HG03025 (cell line): ENCODE measurements at regions not wholly inside any gene's neighbourhood (a gene's known extent, or its start where the extent isn't known, plus 50 kb on each side); places are given as distances from the start of the nearest gene placed in this dataset.

Source experiments
- ATAC-seq: cut with Tn5 transposase; IDR thresholded peaks from one replicate; pipeline ENCODE4 v1.9.1; 2021; ENCODE audit warnings: mild to moderate bottlenecking, moderate library complexity; ENCODE audit not compliant: unreplicated experiment, low FRiP score

DNA sequence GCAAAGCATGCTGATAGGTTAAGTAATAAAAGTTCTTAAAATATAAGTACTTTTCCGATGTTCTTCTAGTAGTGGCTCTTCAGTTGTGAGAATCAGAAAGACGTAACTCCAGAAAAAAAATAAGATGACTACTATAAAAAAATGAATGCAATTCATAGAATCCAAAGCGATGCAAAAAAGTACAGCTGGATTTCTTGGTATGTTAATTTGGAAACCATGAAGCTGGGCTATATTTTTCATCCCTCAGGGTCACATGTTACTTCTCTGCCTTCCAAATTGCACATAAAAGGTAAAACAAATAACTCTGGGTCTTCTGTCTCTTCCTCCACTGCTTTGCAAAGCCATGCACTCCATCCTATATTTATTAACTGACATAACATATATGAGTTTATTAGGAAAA lies 843.9 kb upstream of the DPPA4 start:
- no peak for ATAC-seq

DNA sequence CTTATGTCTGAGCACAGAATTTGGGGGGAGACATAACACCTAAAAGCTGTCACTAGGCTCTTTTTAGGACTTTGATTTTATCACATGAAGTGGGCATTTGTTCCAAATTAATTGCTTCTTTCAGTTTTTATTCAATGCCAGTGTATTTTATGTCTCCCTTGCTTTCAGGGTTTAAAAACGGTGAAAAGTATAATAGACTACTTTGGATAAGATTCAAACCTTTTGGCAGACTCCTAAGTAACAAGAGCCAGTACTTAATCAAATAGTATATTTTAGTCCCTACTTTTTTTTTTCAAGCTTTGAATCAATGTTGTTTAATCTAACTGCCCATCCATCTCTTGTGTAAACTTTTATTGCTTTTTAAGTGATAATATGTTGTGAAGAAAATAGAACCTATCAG lies 847.2 kb upstream of the DPPA4 start:
- ATAC-seq: no peak

DNA sequence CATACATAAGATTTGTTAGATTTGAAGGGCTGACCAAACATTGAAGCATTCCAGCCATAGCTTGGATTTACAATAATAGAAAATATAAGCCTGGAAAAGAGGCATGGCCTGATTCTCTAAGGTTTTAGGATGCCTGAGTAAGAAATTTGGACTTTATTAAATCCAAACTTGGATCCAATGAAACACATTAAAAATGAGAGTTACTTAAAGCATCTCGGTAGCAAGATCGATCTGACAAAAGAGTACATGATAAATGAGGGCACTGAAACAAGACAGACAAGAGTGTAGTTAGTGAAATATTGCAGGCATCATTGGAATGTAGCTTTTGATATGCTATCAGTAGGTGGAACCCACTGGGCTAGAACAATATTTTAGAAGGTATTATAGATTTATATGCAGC lies 855.7 kb upstream of the DPPA4 start:
- ATAC-seq: no peak

DNA sequence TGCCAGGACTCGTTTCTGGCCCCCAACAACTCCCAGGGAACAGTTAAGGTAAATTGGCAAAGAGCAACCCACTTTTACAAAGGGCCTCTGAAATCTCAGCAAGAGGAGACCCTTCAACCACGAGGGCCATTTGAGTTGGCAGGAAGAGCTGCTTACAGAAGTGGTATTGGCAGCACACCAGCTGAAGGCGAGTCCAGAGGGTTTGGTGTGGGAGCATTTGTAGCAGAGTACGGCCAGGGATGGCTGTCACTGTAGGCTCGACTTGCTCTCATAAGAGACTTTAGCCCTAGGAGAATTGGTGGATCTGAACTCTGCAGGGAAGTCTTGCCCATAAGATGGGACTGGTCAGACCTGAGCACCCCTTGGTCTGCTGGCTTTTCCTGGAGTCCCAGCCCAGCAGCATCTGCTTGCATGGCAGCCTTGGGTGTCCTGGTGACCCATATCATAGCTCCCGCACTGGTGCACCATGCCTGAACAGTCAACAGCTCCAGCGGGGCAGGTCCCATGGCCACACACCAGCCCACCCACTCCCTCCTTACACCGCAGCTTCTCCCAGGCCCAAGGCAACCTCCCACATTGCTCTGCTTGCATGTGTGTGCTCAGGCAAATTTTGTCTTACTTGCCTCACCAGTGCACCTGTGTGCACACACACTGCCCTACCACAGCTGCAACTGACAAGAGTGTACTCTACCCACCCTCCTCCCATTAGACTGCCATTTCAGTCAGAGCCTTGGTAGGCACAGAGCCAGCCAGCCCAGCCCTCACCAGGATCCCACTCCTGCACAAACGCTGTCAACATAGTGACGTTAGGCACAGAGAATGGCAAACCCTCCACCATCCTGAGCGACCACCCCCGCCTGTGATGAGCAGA lies 861.6 kb upstream of the DPPA4 start:
- no peak for ATAC-seq

DNA sequence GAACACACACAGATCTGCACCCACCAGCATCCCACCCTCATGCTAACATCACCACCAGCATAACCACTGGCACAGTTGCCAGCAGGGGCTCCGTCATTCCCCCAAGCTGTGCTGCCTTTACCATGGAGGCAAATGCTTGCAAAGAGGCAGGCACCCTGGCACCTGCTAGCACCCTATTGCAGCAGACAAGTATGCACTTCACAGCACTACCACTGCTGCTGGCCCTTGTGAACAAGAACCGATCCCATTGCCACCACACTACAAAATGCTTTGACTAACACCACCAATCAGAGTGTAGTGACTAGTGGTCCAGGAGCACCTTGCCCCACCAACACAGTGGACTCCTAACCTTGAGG lies 862.2 kb upstream of the DPPA4 start:
- ATAC-seq: no peak

DNA sequence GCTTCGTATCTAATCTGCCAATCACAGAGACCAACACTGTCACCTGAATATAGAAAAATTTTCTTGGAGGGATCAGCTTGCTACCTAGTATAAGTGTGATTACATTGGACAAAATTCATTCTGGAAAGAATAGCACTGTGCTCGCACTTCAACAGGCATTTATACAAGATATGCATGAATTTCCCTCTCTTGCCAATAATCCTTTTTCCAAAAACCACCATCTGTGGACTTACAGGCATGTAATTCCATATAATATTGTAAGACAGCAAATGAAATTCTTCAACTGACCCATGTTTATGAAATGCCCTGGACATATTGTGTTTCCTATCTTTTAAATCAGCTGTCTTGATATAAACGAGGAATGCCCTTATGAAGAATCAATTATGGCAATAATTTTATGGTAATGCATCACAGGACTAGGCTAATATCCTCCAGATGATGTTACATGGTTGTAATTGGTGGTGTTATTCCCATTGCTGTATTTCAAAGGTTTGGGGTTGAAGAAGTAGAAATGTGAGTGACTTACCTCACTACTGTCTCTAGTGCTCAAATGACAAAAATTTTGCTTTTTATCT lies 861.4 kb upstream of the NECTIN3 start:
- no peak for ATAC-seq

DNA sequence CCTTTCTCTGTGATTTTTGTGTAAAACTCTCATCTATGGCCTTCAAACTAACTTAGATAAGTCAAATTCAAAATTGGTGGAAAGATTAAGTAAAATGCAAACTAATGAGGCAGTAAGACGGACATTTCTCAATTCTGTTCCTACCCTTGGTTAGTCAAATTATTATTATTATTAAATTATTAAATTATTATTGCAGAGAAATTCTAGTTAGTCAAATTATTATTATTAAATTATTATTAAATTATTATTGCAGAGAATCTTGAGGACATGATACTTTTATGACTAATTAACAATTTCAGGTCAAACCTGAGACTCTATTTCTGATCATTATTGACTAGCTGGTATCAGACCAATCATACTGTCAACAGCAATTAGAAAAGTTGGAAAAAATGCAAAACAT lies 845.0 kb upstream of the NECTIN3 start:
- no peak for ATAC-seq

DNA sequence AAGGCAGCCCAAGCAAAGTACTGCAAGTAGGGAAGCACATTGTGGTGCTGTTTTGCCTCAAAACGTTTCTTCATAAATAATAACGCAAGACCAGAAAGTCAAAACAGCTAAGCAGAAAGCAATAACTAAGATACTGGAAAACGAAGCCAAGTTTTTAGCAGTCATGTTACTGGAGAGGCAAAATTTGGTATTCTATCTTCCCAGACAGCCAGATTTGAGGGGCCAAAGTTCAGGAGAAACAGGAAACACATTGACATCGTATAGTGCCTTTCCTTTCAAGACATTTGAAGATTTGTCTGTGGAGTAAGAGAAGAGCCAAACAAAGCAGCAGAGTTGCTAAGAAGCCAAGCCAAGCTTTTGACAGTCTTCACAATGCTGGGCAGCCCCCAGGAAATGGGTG lies 843.6 kb upstream of the NECTIN3 start:
- no peak for ATAC-seq

DNA sequence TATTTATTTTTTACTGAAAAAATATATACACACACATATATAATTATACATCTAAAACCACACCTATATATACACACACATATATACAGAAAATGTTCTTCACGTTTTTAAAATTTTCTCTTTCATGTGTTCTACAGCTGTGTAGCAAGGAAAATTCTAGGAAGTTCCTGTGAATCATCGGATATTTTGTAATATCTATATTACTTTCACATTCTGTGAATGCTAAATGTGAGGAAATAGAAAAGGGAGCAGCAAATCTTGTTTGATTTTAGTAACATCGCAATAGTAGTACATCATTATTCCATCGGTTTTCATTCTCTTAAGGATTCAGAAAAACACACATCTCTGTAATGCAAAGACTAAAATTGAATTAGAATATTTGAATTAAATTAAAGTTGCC lies 836.8 kb upstream of the NECTIN3 start:
- no peak for ATAC-seq

DNA sequence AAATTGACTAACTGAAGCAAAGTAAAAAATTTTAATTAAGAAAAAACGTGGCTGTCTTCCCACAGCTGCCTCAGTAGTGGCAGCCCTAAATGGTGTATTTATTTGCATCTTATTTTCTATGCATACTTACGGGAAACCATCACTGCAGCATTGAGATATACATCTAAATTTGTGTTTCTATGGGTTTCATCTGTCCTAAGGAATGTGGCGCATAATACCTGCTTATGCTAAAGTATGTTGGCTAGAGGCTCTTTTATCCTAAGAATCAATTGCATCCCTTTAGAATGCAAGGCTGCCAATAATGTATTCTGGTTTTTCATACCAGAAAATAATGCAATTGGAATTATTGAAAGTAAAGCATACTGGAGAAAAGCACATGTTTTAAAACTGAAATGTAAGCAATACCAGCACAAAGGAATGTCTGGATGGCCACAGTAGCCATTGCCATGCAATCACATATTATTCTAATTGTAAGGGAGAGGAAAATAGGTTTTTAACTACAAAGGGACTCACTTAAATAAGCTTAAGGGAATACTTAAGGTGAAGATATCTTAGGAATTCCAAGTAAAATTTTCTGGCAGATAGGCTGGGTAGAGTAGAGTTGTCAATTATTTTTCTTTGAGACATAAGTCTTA lies 834.5 kb upstream of the NECTIN3 start:
- no peak for ATAC-seq

DNA sequence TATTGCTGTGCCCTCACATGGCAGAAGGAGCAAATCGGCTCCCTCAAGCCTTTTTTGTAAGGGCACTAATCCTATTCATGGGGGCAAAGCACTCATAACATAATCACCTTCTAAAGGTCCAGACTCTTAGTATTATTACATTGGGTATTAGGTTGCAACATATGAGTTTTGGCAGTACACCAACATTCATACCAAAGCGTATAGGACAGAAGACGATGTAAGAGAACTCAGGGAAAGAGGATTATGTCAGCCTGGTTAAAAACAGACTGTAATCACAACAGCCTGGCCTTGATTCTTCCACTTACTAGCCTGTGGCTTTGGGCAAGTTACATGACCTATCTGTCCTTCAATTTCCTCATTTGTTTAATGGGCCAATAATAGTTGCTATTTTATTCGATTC lies 828.5 kb upstream of the NECTIN3 start:
- ATAC-seq: no peak

DNA sequence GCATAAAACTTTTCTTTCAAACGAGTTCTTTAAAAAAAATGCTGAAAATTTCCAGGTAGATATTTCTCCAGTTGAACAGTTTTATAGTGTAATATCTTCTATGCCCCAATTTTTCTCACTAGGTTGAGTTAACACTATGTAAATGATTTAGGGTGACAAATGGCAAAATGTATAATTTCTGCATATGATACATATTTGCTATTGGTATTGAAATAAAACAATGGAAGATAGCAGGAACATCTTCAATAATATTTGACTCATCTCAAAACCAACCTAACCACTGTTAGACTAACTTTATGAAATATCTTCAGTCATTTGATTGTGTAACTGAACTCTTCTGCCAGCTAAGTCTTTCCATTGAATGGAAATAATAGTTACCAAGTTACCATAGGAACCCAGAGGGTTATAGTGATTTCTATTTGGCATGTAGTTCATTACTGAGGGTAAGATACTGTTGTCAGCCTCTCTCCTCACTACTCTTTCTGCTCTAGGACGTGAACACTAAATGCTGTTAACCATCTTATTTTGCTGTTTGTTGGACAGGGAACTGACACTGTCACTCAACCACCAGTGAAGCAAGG lies 824.7 kb upstream of the NECTIN3 start:
- ATAC-seq: no peak

DNA sequence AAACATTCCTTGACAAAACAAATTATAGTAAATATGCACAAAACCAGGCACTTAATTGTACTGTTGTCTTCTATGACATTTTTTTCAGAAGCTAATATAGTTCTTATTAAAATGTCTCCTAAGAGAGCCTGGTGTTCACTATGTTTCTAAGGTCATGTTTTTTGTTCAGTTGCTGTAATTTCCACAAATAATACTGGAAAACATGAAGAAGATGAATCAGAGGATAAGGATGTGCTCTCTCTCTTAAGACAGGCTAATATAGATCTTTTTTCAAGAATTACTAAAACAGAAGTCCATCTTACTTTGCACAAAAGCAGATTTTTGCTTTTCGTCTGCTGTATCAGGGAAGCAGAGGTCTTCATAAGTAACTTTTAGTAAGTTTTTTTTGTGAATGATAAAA lies 823.0 kb upstream of the NECTIN3 start:
- no peak for ATAC-seq

DNA sequence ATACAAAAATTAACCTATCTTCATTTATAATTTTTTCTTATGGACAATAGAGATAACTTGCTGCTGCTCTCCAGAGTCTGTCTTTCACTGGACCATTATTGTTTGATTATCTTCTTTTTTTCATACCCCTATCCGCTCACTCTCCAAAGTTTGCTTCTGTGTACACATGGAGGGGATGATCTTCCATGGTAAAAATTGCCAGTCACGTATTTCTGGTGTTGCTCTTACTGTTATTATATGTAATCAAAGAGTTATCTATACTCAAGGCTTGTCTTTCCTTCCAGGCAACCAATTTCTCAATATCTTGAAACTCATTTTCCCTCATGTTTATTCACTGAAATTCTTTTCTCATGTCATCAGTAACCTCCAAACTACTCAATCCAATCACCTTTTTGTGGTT lies 817.8 kb upstream of the NECTIN3 start:
- no peak for ATAC-seq

DNA sequence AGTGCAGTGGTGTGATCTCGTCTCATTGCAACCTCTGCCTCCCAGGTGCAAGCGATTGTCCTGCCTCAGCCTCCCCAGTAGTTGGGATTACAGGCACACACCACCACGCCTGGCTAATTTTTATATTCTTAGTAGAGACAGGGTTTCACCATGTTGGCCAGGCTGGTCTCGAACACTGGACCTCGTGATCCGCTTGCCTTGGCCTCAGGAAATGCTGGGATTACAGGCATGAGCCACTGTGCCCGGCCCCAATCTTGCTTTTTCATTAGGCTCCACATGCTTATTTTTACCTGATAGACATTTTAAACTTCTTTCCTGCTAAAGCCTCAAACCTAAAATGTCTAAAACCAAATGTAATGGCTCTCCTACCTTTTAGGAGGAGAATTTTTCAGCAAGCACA lies 817.0 kb upstream of the NECTIN3 start:
- no peak for ATAC-seq

DNA sequence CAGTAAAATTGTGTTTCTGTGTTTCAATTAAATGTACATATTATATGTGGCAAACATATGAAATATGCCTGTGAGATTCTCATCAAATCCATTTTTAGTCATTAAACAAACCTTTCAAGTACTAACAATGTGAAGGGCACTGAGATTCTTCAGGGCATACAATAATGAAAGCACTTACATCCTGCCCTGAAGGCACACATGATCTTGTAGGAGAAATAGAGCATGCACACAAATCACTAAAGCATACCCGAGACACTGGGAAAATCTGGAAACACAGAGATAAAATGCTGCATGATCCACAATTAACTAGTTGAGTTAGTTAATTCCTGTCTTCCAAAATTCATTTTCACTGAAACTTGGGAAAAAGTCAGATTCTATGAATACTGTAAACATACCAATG lies 810.5 kb upstream of the NECTIN3 start:
- no peak for ATAC-seq

DNA sequence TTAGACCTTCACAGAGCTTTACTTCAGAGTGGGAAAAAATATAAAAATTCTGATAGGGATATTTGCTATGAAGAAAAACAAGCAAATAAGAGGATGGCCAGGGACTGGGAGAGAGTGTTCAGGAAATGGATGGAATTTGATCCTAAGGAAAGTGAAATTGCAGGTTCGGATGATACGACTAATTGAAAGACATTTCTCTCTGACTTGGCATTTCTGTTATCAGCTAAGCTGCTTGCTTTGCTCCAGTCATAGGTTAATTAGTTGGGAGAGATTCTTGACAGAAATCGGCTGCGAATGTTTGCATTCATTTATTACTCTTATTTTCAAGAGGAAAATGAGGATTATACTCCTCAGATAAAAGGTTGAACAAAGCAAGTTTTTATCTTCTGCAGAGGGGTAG lies 808.7 kb upstream of the NECTIN3 start:
- ATAC-seq: no peak

DNA sequence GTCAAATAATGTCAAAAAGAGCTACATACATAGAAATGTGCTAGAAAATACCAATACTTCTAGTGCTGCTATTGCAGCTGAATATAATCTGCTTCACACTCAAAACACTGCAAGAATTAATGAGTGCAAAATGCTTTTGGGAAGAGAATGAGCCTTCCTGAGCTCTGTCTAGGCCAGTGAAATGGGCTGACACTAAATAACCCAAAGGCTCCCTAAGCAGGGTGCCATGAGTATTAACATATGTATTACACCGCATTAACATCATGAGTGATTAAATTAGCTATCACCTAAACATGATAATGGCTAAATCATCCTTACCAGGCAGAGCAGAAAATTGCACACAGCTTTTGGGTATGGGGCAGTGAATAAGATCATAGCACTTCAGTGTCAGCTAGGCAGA lies 806.3 kb upstream of the NECTIN3 start:
- ATAC-seq: no peak

DNA sequence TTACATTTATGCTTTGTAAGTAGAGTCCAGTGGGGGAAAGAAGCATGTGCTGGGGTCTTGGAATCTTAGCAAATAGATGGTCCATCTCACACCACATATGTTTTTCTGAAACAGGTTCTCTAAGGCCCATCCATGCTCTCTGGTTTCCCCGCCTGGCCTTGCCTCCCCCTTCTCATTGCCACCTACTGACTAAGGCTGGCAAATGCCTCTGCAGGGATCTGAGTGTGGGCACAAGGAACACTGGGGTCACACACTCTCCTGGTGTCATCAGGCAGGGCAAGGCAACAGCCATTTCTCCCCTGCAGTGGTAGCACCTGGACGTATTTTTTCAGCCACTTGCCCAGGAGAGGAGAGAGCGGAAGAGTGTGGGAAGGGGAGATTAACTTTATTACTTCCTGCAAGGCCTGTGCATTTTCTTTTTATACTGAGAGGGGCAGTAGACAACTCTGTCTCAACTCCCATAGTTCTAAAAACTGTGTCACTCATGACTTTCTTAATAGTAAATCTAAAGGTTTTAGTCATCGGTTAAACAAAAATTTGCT lies 804.2 kb upstream of the NECTIN3 start:
- ATAC-seq: no peak

DNA sequence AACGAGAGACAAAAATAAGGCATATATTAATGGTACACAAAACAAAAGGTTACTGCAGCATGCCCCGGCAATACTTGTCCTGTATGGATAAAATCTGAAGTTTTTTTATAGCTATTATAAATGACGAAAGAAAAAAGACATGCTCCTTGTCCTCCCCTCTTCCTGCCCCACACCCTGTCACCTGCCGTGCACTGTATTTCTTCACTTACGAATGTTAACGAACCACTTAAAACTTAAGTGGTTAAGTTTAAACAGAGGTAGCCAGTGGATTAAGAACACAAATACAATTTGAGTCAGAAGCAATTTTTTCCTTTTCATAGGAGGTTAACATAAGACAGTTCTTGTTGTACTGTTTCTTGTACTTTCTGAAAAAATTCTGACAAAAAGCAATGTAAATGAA lies 799.1 kb upstream of the NECTIN3 start:
- no peak for ATAC-seq

DNA sequence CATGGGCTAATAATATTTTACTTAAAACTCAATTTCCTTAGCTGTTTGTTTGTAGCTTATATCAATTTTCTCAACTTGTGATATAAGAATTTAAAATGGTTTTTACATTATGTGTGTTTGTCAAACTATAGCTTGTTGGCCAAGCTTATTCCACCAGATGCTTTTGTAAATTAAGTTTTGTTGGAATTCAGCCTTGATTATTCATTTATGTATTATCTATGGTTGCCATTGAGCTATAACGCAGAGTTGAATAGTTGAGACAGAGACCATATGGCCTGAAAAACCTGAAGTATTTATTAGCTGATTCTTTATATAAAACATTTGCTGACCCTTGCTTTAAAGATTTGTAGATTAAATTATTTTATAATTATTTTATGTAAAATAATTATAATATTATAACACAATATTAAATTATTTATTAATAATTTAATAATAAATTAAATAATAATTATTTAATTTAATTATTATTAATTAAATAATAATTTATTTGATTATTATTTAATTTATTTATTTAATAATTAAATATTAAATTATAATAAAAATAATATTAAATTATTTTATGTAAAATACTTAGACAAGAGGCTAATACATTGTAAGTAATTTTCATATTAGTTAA lies 779.6 kb upstream of the NECTIN3 start:
- no peak for ATAC-seq
